ENCODE measurements at regions not wholly inside any gene's neighbourhood (a gene's known extent, or its start where the extent isn't known, plus 50 kb on each side); places are given as distances from the start of the nearest gene placed in this dataset.

DNA sequence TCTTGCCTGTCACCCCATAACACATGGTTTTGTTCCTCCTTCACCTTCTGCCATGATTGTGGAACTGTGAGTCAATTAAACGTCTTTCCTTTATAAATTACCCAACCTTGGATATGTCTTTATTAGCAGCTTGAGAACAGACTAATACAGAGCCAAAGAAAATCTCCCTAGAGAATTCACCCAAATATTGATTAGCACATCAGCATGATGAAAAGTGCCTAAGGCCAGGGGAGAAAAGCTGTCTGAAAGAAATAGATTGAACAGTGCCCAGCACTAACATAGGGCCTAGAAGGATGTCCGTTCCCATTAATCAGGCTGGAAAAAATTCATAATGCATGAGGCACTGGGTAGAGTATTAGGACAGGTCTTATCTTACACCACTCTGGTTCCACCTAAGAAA is 111.9 kb upstream of the CALN1 start:
- no peak for DNase-seq (ENCODE audit: low spot score)

DNA sequence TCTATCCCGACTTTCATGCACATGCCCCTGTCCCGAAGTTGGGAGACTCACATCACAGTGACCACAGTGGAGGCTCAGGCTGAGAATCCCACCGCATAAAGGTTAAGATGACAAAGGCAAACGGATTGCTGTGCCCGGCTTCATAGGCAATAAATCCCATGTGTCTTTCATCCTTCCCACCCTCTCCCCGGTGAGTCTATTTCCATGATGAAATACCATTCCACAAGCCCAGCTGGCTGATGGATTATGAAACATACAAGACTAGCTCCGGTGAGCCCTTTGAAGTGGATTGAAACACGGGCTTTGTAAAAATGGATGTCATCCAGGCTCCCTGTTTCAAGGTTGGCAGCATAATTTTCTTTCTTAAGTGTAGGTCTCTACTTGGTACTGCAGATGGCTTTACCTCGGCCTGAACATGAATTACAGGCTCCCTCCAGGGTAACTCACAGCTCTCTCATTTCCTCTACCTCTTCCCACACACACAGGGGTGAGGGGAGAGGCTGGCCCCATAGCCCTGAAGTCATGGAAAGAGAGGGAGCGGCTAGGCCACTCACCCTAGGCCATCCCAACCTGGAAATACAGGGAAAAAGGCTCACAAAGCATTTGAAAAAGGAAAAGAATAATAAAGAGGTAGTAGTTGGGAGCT is 92.0 kb upstream of the CALN1 start:
- no peak for DNase-seq (ENCODE audit: low spot score)

DNA sequence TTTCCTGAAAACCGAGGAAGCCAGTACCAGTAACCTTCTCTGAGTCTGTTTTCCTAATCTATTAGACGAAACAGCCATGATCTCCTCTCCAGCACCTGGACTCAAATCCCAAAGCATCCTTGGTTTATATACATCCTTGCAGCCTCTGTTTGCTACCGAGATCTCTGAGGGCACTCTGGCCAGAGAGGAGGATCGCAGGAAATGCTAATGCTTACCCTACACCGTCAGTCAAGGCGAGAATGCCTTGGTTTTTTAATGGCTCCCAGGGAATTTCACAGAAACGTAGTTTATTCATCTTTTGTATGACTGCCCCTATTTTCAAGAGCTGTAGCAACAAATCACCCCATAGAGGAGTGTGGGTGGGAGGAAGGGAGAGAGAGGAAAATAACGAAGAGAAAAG is 91.5 kb upstream of the CALN1 start:
- no peak for DNase-seq (ENCODE audit: low spot score)

DNA sequence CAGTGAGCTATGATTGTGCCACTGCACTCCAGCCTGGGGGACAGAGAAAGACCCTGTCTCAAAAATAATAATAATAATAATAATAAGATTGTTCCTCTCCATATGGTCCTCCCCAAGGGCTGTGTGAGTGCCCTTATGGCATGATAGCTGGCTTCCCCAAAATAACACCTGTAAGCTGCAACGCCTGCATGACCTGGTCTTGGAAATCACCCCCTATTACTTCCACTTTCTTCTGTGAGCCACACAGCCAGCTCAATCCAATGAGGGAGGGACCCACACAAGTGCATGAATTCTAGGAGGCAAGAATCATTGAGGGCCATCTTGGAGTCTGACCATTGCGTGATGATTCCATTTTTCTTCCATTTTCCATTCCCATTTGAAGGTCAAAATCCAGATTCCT is 82.7 kb upstream of the CALN1 start:
- no peak for DNase-seq (ENCODE audit: low spot score)

DNA sequence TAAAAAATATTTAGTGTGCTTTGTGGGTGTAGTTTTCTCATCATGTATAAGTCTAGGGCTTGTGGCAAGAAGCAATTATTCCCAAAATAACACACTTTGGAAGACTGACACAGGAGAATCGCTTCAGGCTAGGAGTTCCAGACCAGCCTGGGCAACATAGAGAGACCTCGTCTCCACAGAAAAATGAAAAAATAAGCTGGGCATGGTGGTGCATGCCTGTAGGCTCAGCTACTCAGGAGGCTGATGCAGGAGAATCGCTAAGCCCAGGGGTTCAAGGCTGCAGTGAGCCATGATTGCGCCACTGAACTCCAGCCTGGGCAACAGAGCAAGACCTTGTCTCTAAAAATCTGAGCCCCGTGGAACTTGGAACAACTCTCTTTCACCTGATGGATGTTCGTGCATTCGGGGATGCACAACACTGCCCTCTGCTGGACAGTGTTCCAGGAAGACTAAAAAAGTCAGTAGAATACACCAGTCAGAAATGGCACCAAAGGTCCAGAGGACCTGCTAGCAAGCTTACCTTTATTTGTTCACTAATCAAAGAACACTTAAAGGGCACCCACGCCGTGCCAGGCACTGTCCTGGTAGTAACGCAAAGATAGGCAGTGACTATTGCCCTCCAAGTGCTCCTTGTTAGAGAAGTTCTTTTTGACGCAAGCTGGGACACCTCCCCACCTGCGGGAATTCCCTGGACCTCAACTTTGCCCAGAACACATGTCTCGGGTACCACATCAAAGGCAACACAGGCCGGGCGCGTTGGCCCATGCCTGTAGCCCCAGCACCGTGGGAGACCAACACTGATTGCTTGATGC is 81.9 kb upstream of the CALN1 start:
- DNase-seq (ENCODE audit: low spot score): peak; percentile 56

DNA sequence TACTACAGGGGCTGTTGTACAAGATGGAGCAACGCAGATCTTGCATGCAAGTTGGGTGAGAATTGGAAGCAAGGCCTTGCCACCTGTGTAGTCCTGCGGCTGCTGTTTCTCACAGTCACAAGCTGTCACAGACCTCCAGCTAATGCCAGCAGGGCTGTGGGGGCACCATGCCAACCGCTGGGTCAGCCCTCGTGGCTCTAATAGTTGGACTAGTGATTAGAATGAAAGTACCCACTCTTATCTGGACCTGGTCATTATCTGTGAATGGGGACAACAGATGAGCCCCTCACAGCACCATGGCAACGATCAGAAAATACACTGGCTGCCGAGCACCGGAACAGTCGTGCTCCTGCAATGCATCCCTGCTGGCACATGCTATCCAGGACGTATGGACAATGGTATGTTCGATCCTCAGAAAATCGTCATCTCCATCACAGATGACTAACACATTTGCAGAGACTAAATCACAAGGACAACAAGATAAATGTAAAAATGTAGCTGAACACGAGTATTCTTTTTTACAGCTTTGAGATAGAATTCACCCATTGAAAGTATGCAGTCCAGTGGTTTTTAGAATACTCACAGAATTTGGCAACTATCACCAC is 80.4 kb upstream of the CALN1 start:
- no peak for DNase-seq (ENCODE audit: low spot score)

DNA sequence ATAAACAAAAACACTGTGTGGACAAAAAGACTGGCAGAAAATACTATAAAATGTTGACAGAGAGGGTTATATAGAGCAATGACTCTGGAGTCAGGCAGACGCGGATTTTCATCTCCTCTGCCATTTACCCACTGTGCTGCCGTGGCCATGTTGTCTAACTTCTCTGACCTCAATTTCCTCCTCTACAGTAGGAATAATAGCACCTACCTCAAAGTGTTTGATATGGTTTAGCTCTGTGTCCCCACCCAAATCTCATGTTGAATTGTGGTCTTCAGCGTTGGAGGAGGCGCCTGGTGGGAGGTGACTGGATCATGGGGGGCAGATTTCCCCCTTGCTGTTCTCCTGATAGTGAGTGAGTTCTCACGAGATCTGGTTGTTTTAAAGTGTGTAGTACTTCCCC is 78.2 kb upstream of the CALN1 start:
- DNase-seq (ENCODE audit: low spot score): no peak

DNA sequence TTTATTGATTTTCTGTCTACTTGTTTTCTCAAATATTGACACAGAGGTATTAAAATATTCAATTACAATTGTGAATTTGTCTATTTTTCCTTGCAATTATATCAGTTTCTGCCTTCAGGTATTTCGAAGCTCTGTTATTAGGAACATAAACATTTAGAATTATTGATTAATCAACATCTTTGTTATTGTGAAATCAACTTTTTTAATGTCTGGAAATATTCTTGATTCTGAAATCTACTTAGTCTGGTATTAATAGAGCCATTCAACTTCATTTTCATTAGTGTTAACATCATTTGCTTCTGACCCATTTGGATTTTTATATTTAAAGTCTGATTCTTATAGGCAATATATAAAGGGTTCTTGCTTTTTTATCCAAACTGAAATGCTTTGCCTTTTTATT is 69.8 kb upstream of the CALN1 start:
- DNase-seq (ENCODE audit: low spot score): no peak

DNA sequence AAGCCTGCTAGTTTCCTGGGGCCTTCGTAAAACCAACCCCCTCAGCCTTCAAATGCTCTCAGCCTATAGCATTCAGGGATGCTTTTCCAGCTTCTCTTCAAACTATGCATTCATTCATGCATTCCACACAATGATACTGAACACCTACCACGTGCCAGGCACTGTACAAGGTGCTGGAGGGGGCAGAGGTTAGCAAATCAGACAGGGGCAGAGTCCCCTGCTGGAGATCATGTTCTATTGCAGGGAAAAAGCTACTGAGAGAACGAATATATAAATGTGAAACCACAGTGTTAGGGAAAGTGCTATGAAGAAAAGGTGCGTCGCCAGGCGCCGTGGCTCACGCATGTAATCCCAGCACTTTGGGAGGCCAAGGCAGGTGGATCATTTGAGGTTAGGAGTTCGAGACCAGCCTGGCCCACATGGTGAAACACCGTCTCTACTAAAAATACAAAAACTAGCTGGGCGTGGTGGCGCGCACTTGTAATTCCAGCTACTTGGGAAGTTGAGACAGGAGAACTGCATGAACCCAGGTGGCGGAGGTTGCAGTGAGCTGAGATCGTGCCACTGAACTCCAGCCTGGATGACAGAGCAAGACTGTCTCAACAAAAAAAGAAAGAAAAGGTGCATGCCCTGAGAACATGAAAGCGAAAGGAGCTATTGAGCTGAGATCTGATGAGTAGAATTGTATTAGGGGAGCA is 64.6 kb upstream of the CALN1 start:
- no peak for DNase-seq (ENCODE audit: low spot score)

DNA sequence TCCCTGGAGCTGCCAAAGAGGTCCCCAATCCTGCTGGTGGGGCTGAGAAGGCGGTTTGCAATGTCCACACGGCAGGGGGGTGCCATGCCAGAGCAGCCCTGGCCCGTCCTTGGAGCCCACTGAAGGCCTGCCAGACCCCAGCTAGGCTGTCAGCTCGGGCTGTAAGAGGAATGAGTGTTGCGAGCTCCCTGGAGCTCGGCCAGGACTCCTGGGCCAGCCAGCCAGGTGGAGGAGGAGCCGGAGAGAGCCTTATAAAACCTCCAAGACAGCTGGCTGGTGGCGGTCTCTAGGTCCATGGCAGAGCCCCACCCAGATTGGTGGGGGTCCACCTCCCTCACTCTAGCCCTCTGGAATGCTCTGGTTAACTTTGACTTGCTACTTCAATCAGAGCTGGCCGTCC is 55.1 kb upstream of the CALN1 start:
- DNase-seq (ENCODE audit: low spot score): no peak

DNA sequence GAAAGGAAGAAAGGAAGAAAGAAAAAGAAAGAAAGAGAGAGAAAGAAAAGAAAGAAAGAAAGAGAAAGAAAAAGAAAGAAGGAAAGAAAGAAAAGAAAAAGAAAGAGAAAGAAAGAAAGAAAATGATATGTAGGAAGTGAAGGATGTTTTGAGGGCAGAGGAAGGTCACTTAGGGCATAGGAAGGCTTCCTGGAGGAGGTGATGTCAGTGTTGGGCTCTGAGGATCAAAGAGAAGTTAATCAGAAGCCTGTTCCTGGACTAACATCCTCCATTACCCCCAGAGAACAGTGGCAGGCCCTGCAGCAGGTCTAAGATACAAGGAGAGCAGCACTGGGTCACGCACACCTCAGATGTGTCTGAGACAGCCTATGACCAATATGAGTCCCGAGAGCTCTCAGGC is 54.7 kb upstream of the CALN1 start:
- no peak for DNase-seq (ENCODE audit: low spot score)

DNA sequence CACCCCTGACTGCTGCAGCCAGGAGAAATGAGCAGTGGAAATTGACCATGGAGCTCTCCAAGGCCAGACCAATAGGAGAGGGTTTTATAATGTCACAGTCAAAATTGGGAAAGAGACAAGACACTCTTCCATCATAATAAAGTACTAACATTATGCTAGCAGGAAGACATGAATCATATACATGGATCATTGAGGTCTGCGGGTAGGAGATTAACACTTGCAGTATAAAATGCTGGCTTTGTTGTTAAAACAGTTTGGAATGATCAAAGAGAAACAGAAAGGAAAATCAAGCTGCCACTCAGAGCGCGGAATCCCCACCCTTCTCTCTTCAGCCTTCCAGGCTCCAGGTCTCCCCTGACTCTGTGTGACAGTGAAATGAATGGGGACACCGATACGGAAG is 53.4 kb upstream of the CALN1 start:
- DNase-seq (ENCODE audit: low spot score): no peak

DNA sequence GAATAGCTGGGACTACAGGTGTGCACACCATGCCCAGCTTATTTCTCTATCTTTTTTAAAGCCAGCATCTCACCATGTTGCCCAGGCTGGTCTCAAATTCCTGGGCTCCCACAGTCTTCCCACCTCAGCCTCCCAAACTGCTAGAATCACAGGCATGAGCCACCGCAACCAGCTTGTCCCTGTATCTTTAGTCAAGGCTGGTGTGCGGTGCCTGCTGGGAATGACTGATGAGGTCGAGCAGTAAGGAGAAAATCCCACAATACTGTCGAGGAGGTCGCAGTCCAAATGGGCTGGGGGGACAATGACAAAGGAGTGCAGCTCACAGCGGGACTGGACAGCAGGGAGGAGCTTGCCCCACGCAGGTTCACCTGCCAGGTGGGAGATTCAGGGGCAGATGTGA is 50.2 kb upstream of the CALN1 start:
- peak; percentile 14 for DNase-seq (ENCODE audit: low spot score)
